Heart left ventricle (tissue), 13 donors: ENCODE measurements at regions not wholly inside any gene's neighbourhood (a gene's known extent, or its start where the extent isn't known, plus 50 kb on each side); places are given as distances from the start of the nearest gene placed in this dataset.

ENCODE experiments used
- CTCF ChIP-seq, 12 donors: fragments of 200-600 bp; sonication (generic) in 4 of 12; IDR thresholded peaks; one replicate each; pipeline versions ENCODE4 v1.5.0 to v1.8.0; 2018 to 2022; ENCODE audit warnings: antibody characterized with exemption in 12 of 12, mild to moderate bottlenecking in 5 of 12
- POLR2A ChIP-seq, 2 donors: fragments of 450-650 bp; IDR thresholded peaks; one replicate each; pipeline ENCODE4 v1.6.1; 2017; ENCODE audit warnings: antibody characterized with exemption in 2 of 2, mild to moderate bottlenecking in 2 of 2, moderate library complexity in 2 of 2
- donor health status: ischemic (EF 13 %, LVEDD 7.1; RV severe dilation, severe dysfunction).
- donor health status: DM: no; HTN: yes; CAD: no.
- donor health status: DM: no; HTN: no; CAD: no.
- donor health status: ischemic (EF 25% LVEDD 6.9; RV normal size, moderate dysfunction).
- donor health status: ischemic (EF 25% LVEDD 5.7; RV mildly dilated, moderate dysfunction).
- donor health status: ischemic (EF 35%, LVEDD 5.7; RV mildly dilated, moderate dysfunction).
- donor health status: nonischemic (EF 11% LVEDD 7.7; RV severe dilation, severe dysfunction).
- donor health status: DM: yes; HTN: yes; CAD: no.
- donor health status: PGD.
- donor health status: ischemic (EF 29% LVEDD 5.4; RV normal size, mild dysfunction).
- donor health status: nonischemic (EF 23%, LVEDD 6.1; RV moderate dilation, normal function).

GRCh38 chr5:33381243-33381642 is 59.5 kb upstream of the TARS1 start:
- TF ChIP-seq POLR2A (IDR thresholded peaks at IDR 0.05) (no peak), CTCF (IDR thresholded peaks at IDR 0.05) (no peak)
